ENCODE measurements at regions not wholly inside any gene's neighbourhood (a gene's known extent, or its start where the extent isn't known, plus 50 kb on each side); places are given as distances from the start of the nearest gene placed in this dataset.
"Not testable (repeated sequence)": the region's sequence is repeated elsewhere in the genome, so short reads cannot be mapped to it uniquely, and the experiment has no call there.

DNA sequence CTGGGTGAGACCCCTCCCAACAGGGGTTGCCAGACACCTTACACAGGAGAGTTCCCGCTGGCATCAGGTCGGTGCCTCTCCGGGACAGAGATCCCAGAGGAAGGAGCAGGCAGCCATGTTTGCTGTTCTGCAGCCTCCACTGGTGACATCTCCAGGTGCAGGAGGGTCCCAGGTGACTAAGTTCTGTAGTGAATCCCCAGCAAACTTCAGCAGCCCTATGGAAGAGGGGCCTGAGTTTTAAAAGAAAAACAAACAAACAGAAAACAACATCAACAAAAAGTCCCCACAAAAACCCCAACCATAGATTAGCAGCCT lies 515.1 kb downstream of the FRK start:
- no peaks in the 10 kb centered on the region for H3K36me3 ChIP-seq
- no peak for DNase-seq
- H3K27ac ChIP-seq: no peak overlapping the region
- H3K27me3 ChIP-seq: no peaks in the 10 kb centered on the region
- H3K9me3 ChIP-seq: no peaks in the 10 kb centered on the region
- no peak for TF ChIP-seq CTCF (IDR thresholded peaks at IDR 0.05)
- no peaks in the 10 kb centered on the region for H3K4me1 ChIP-seq
- H3K4me3 ChIP-seq: no peak overlapping the region
- intact Hi-C loops (cut with DNase I; ENCODE audit: low total_unique reads): no loop called here

DNA sequence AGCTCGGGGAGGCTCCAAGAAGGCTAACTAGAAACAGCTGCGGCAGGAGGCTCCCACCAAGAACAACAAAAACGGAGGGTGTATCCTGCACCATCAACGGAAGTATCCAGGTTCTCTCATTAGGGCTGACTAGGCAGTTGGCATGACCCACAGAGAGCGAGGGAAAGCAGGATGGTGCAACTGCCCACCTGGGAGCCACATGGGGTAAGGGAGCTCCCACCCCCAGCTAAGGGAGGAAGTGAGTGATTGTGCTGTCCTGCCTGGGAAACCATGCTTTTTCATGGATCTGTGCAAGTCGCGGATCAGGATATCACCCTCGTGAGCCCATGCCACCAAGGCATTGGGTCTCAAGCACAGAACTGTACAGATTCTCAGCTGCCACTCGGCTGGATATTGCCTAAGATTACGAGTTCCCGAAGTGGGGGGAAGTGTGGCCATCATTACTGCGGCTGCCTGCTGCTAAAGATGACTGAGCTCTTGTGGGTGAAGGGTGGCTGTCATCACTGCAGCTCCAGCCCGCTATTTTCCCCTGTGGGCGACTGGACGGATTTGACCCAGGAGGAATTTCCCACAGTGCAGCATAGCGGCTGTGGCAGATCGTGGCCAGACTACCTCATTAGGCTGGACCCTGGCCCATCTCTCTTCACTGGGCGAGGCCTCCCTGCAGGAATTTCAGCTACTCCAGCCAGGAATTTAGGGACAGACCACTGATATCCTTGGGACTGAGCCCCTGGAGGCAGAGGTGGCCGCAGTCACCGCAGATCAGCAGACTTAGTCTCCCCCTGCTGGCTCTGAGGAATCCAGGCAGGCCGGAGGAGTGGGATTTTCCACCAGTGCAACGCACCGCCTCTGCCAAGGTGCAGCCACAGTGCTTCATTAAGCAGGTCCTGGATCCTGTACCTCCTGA lies 515.7 kb downstream of the FRK start:
- intact Hi-C loops (cut with DNase I; ENCODE audit: low total_unique reads): no loop called here
- DNase-seq: no peak
- no peak for TF ChIP-seq CTCF (IDR thresholded peaks at IDR 0.05)
- Histone ChIP-seq H3K4me1 (no peaks in the 10 kb centered on the region), H3K4me3 (no peak overlapping the region), H3K27ac (no peak overlapping the region), H3K9me3 (no peaks in the 10 kb centered on the region), H3K27me3 (no peaks in the 10 kb centered on the region), H3K36me3 (no peaks in the 10 kb centered on the region)

GRCh38 chr6:115540077-115540869 lies 520.4 kb downstream of the FRK start:
- Histone ChIP-seq H3K27me3 (no peaks in the 10 kb centered on the region), H3K36me3 (no peaks in the 10 kb centered on the region), H3K4me3 (no peak overlapping the region), H3K9me3 (no peaks in the 10 kb centered on the region), H3K4me1 (no peaks in the 10 kb centered on the region), H3K27ac (no peak overlapping the region)
- no peak for DNase-seq
- intact Hi-C loops (cut with DNase I; ENCODE audit: low total_unique reads): no loop called here
- TF ChIP-seq CTCF (IDR thresholded peaks at IDR 0.05): no peak

- TF ChIP-seq CTCF (IDR thresholded peaks at IDR 0.05): no peak
- intact Hi-C loops (cut with DNase I; ENCODE audit: low total_unique reads): no loop called here
- H3K27me3 ChIP-seq: no peaks in the 10 kb centered on the region
- H3K36me3 ChIP-seq: no peaks in the 10 kb centered on the region
- DNase-seq: no peak
- H3K4me1 ChIP-seq: no peaks in the 10 kb centered on the region
- H3K9me3 ChIP-seq: no peaks in the 10 kb centered on the region
- no peak overlapping the region for H3K4me3 ChIP-seq
- H3K27ac ChIP-seq: no peak overlapping the region
Observed at GRCh38 chr6:115539531-115539930, 521.2 kb downstream of the FRK start.

- intact Hi-C loops (cut with DNase I; ENCODE audit: low total_unique reads): loop anchor here (5.0 kb wide), 1 partner anchor 1197 kb away; no protein-coding TSS in a partner anchor
- TF ChIP-seq CTCF (IDR thresholded peaks at IDR 0.05): no peak
Observed at GRCh38 chr6:115524821-115525220, 535.9 kb downstream of the FRK start.

DNA sequence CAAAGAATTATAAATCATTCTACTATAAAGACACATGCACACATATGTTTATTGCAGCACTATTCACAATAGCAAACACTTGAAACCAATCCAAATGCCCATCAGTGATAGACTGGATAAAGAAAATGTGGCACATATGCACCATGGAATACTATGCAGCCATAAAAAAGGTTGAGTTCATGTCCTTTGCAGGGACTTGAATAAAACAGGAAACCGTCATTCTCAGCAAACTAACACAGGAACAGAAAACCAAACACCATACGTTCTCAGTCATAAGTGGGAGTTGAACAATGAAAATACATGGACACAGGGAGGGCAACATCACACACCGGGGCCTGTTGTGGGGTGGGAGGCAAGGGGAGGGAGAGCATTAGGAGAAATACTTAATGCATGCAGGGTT lies 538.9 kb downstream of the FRK start:
- not testable (repeated sequence) for H3K4me1 ChIP-seq, H3K36me3 ChIP-seq, DNase-seq, H3K4me3 ChIP-seq, H3K27me3 ChIP-seq, H3K27ac ChIP-seq
- intact Hi-C loops (cut with DNase I; ENCODE audit: low total_unique reads): loop anchor here (5.0 kb wide), 1 partner anchor 1201 kb away; no protein-coding TSS in a partner anchor
- peaks cover 0 to 11% (median 7%) of the 10 kb centered on the region in 3 donors for H3K9me3 ChIP-seq

More at GRCh38 chr6:115524821-115525220, 535.9 kb downstream of the FRK start:
- H3K9me3 ChIP-seq: peaks cover 0 to 11% (median 0%) of the 10 kb centered on the region in 3 donors
- H3K27ac ChIP-seq: no peak overlapping the region
- H3K4me3 ChIP-seq: no peak overlapping the region
- no peaks in the 10 kb centered on the region for H3K36me3 ChIP-seq
- no peak for DNase-seq
- peaks cover 0 to 6% (median 0%) of the 10 kb centered on the region in 4 donors for H3K4me1 ChIP-seq
- H3K27me3 ChIP-seq: no peaks in the 10 kb centered on the region
